ENCODE measurements at regions not wholly inside any gene's neighbourhood (a gene's known extent, or its start where the extent isn't known, plus 50 kb on each side); places are given as distances from the start of the nearest gene placed in this dataset.

DNA sequence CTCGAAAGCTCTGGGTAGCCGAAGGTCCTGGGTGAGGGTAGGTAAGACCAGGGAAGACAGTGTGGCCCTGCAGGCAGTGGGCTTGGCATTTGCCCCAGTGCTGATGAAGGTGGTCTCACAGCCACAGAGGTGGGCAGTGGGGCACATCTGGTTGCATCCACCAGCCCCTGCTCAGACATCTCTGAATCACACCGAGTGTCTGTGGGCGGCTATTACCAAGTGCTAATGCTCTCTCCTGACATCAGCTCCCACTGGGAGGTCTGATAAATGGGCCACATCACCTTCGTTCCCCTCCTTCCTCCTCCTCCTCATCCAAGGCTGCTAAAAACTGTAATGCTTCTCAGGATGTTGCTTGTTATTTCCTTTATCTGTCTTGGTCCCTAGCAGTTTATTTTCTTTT is 330.9 kb upstream of the COBL start:
- H3K36me3 ChIP-seq = no peaks in the 10 kb centered on the region
- WGBS, 5 donors = 40 to 54% (median 44%) methylated on average over 5 of the region's 5 CpGs
- intact Hi-C loops (cut with DNase I; ENCODE audit: low total_unique reads) = no loop called here
- TF ChIP-seq, protein P1, sequence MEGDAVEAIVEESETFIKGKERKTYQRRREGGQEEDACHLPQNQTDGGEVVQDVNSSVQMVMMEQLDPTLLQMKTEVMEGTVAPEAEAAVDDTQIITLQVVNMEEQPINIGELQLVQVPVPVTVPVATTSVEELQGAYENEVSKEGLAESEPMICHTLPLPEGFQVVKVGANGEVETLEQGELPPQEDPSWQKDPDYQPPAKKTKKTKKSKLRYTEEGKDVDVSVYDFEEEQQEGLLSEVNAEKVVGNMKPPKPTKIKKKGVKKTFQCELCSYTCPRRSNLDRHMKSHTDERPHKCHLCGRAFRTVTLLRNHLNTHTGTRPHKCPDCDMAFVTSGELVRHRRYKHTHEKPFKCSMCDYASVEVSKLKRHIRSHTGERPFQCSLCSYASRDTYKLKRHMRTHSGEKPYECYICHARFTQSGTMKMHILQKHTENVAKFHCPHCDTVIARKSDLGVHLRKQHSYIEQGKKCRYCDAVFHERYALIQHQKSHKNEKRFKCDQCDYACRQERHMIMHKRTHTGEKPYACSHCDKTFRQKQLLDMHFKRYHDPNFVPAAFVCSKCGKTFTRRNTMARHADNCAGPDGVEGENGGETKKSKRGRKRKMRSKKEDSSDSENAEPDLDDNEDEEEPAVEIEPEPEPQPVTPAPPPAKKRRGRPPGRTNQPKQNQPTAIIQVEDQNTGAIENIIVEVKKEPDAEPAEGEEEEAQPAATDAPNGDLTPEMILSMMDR (IDR thresholded peaks at IDR 0.05) = no peak
- TF ChIP-seq POLR2AphosphoS5 (IDR thresholded peaks at IDR 0.05) = no peak
- TF ChIP-seq EP300 (IDR thresholded peaks at IDR 0.05) = no peak
- no peak for TF ChIP-seq POLR2A (IDR thresholded peaks at IDR 0.05)
- H3K27ac ChIP-seq = no peak overlapping the region
- no peaks in the 10 kb centered on the region for H3K27me3 ChIP-seq
- no peaks in the 10 kb centered on the region for H3K9me3 ChIP-seq
- DNase-seq = no peak
- H3K4me3 ChIP-seq = no peak overlapping the region
- peaks cover 0 to 13% (median 10%) of the 10 kb centered on the region in 4 donors for H3K4me1 ChIP-seq

DNA sequence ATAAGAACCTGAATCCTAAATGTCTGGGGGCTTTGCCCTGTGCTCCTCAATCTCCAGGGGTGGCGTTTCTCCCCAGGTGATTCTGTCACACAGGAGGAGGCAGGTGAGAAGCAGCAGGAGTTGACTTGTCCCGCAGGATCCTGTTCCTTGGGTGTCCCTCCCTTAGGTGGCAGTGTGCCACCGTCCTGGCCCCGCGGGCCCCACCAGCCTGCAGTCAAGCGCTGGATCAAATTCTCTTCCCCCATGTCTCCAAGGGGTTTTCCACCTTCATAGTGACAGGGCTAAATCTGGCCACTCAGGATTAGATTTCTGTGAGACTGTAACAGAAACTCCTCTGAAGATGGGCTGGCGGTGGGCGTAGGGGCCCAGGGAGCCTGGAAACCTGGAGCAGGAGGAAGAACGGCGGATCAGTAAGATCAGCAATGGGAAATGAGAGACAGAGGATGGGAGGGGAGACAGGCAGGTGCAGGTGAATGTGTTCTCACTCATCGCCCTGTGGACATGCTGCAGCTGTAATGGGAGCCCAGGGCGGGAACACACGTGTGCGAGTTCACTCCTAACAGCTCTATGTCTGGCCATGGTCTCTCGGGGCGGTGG is 329.2 kb upstream of the COBL start:
- H3K27ac ChIP-seq = no peak overlapping the region
- TF ChIP-seq POLR2AphosphoS5 (IDR thresholded peaks at IDR 0.05) (no peak), EP300 (IDR thresholded peaks at IDR 0.05) (no peak), POLR2A (IDR thresholded peaks at IDR 0.05) (no peak)
- TF ChIP-seq, protein P1 (IDR thresholded peaks at IDR 0.05) = no peak
- no peaks in the 10 kb centered on the region for H3K9me3 ChIP-seq
- H3K4me3 ChIP-seq = no peak overlapping the region
- H3K27me3 ChIP-seq = no peaks in the 10 kb centered on the region
- peaks cover 0 to 13% (median 10%) of the 10 kb centered on the region in 4 donors for H3K4me1 ChIP-seq
- DNase-seq = no peak
- H3K36me3 ChIP-seq = no peaks in the 10 kb centered on the region
- intact Hi-C loops (cut with DNase I; ENCODE audit: low total_unique reads) = no loop called here
- 93 to 96% (median 96%) methylated on average over 12 to 16 of the region's 16 CpGs for WGBS, 5 donors

DNA sequence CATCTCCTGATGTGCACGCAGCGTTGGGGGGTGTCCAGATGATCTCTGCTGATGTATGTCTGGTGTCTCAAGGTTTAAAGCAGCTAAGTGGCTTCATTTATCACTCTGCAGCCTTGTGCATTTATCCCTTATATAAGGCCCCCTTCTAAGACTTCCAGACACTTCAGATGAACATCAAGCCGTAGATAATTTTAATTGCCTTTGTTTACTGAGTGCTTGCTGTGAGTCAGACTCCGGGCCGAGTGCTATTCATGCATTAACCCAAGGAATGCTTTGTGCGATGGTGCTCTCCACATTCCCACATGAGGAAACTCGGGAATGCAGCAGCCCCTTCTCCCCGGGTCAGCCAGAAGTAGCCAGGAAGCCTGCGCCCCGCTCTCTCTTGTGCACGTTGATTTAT is 328.6 kb upstream of the COBL start:
- WGBS, 5 donors = 58 to 69% (median 63%) methylated on average over 10 to 11 of the region's 11 CpGs
- intact Hi-C loops (cut with DNase I; ENCODE audit: low total_unique reads) = no loop called here
- DNase-seq = no peak
- H3K4me3 ChIP-seq = no peak overlapping the region
- H3K4me1 ChIP-seq = peaks cover 0 to 13% (median 10%) of the 10 kb centered on the region in 4 donors
- H3K36me3 ChIP-seq = no peaks in the 10 kb centered on the region
- H3K27ac ChIP-seq = no peak overlapping the region
- TF ChIP-seq POLR2AphosphoS5 (IDR thresholded peaks at IDR 0.05) (no peak), POLR2A (IDR thresholded peaks at IDR 0.05) (no peak), EP300 (IDR thresholded peaks at IDR 0.05) (no peak)
- TF ChIP-seq, protein P1 (IDR thresholded peaks at IDR 0.05) = no peak
- H3K9me3 ChIP-seq = no peaks in the 10 kb centered on the region
- no peaks in the 10 kb centered on the region for H3K27me3 ChIP-seq

DNA sequence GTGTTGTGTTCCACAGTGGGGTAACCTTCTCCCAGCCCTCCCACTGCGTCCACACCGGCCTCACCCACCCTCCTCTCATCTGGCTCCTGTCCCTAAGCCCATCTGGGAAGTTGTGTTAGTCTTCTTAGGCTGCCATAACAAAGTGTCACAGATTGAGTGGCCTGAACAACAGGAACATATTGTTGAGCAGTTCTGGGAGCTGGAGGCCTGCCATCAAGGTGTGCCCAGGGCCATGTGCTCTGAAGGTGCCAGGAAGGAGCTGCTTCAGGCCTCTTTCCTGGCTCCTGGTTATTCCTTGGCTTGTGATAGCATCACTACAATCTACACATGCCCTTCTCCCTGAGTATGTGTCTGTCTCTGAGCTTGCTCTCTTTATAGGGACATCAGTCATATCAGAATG is 327.6 kb upstream of the COBL start:
- intact Hi-C loops (cut with DNase I; ENCODE audit: low total_unique reads) = no loop called here
- Histone ChIP-seq H3K4me1 (peaks cover 0 to 13% (median 10%) of the 10 kb centered on the region in 4 donors), H3K4me3 (no peak overlapping the region), H3K27ac (no peak overlapping the region), H3K36me3 (no peaks in the 10 kb centered on the region), H3K9me3 (no peaks in the 10 kb centered on the region), H3K27me3 (no peaks in the 10 kb centered on the region)
- WGBS, 5 donors = 73 to 93% (median 80%) methylated on average over 2 of the region's 2 CpGs
- no peak for DNase-seq
- no peak for TF ChIP-seq POLR2A (IDR thresholded peaks at IDR 0.05)
- no peak for TF ChIP-seq EP300 (IDR thresholded peaks at IDR 0.05)
- TF ChIP-seq, protein P1 (IDR thresholded peaks at IDR 0.05) = no peak
- TF ChIP-seq POLR2AphosphoS5 (IDR thresholded peaks at IDR 0.05) = no peak
